ENCODE measurements at regions not wholly inside any gene's neighbourhood (a gene's known extent, or its start where the extent isn't known, plus 50 kb on each side); places are given as distances from the start of the nearest gene placed in this dataset.

DNA sequence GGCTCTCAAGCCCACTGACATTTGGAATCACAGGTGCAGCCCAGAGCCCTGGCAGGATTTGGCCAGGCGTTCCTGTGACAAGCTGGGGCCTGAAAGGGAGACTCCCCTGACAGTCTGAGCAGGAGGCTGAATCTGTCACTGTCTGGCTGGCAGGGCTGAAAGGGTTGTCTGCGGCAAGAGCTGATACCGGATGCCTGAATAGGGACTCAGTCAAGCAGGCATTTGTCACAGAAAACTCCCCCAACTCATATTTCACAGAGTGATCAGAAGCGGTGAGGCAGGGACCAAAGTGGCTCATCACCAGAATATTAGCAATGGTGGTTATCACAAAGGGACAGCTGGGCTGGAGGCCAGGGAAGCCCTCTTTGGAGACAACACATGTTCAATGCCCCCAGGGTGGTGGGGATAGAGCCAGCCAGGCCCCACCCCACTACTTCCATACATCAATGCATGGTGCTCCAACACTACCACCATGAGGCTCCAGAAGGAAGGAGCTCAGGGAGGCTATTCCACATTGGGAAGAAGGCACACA is 295.5 kb downstream of the DTWD2 start:
- TF ChIP-seq POLR2A (IDR thresholded peaks at IDR 0.05; ENCODE audit: low read length) (no peak), GATA1 (IDR thresholded peaks at IDR 0.05; ENCODE audit: low read depth, low read length) (no peak)
